HepG2 (cell line): ENCODE measurements at regions not wholly inside any gene's neighbourhood (a gene's known extent, or its start where the extent isn't known, plus 50 kb on each side); places are given as distances from the start of the nearest gene placed in this dataset.

Source experiments
- ATAC-seq: fragments of 200-7000 bp; cut with Tn5 transposase; 3 replicates; pipeline ENCODE4 v1.9.1; 2020; ENCODE audit warnings: mild to moderate bottlenecking, moderate library complexity
- BruUV-seq: library from RNA; stranded (reverse); fragments of 400-500 nt; replicated peaks from 2 replicates; lab custom pipeline; 2021; lab: Mats Ljungman, UMichigan
- CTCF ChIA-PET: fragments of 300-600 bp; formaldehyde crosslinking; extraction: SDS; loops from one replicate; lab custom pipeline; 2021; ENCODE audit warnings: low total read pairs, inconsistent platforms, low intra/inter-chr PET ratio; lab: Yijun Ruan, JAX
- POLR2A ChIA-PET: fragments of 350-600 bp; sonication (Branson Sonifier 250); formaldehyde crosslinking; loops from one replicate; lab custom pipeline; 2020; ENCODE audit warnings: antibody characterized with exemption, inconsistent platforms; lab: Yijun Ruan, JAX
- DNase-seq: peaks from one replicate; pipeline ENCODE4 v3.0.0-alpha.2; 2015; ENCODE audit warnings: low spot score
- FAIRE-seq: peaks from 3 replicates; lab custom pipeline; 2011; peaks lifted over from hg19 to GRCh38; lab: Jason Lieb, UNC
- H2AFZ ChIP-seq: one replicate; pipeline ENCODE4 v1.6.1; 2011; ENCODE audit warnings: low read length, inconsistent platforms
- H3K27ac ChIP-seq: fragments of 300-600 bp; 3 replicates; pipeline ENCODE4 v1.8.0; 2011; ENCODE audit warnings: mixed run types, mild to moderate bottlenecking, mixed read lengths, low read length, inconsistent platforms; ENCODE audit not compliant: insufficient read depth; ENCODE audit errors: extremely low read length
- H3K27me3 ChIP-seq, 2 experiments: fragments of 200-600 bp in 1 of 2; 2 replicates in 1 of 2; 3 replicates in 1 of 2; pipeline versions ENCODE4 v1.6.0 to v1.8.0; 2011; ENCODE audit warnings: low read length in 2 of 2, mild to moderate bottlenecking in 2 of 2, moderate library complexity in 2 of 2, inconsistent platforms in 1 of 2; ENCODE audit not compliant: insufficient read depth in 2 of 2, control insufficient read depth in 1 of 2
- H3K36me3 ChIP-seq, 2 experiments: fragments of 200-600 bp in 1 of 2; replicated peaks in 1 of 2; 2 replicates in 1 of 2; 3 replicates in 1 of 2; pipeline versions ENCODE4 v1.5.1 to v1.8.0; 2011; ENCODE audit warnings: low read length in 2 of 2, inconsistent platforms in 1 of 2; ENCODE audit not compliant: insufficient read depth in 2 of 2, control insufficient read depth in 1 of 2
- H3K4me1 ChIP-seq: 2 replicates; pipeline ENCODE4 v1.5.1; 2012; ENCODE audit warnings: low read length, inconsistent platforms; ENCODE audit not compliant: insufficient read depth
- H3K4me2 ChIP-seq: 2 replicates; pipeline ENCODE4 v1.6.0; 2011; ENCODE audit warnings: low read depth, low read length, inconsistent platforms
- H3K4me3 ChIP-seq, 3 experiments: fragments of 200-600 bp in 1 of 3; sonication (generic), shearing (Covaris generic) in 1 of 3; replicated peaks in 1 of 3; 2 replicates each; pipeline ENCODE4 v1.5.1; 2011 to 2016; ENCODE audit warnings: low read length in 3 of 3, inconsistent platforms in 2 of 3, low read depth in 2 of 3, mild to moderate bottlenecking in 2 of 3, control low read depth in 1 of 3, mixed read lengths in 1 of 3; ENCODE audit not compliant: insufficient read depth in 1 of 3
- H3K79me2 ChIP-seq: one replicate; pipeline ENCODE4 v1.6.1; 2011; ENCODE audit warnings: low read length, inconsistent platforms; ENCODE audit not compliant: insufficient read depth
- H3K9ac ChIP-seq: 2 replicates; pipeline ENCODE4 v1.6.0; 2011; ENCODE audit warnings: mild to moderate bottlenecking, low read depth, low read length, inconsistent platforms; ENCODE audit not compliant: insufficient read depth
- H3K9me3 ChIP-seq: 2 replicates; pipeline ENCODE4 v1.5.1; 2012; ENCODE audit warnings: mild to moderate bottlenecking, low read length
- H4K20me1 ChIP-seq: 2 replicates; pipeline ENCODE4 v1.6.0; 2011; ENCODE audit warnings: inconsistent platforms, mild to moderate bottlenecking, low read length, moderate library complexity; ENCODE audit not compliant: insufficient read depth
- ATF5 ChIP-seq: sonication (generic); formaldehyde crosslinking; IDR thresholded peaks from 2 replicates; pipeline ENCODE4 v1.4.0; 2020; ENCODE audit warnings: mild to moderate bottlenecking, low read depth, missing genetic modification reagents
- ELF4 ChIP-seq: sonication (generic); formaldehyde crosslinking; IDR thresholded peaks from 2 replicates; pipeline ENCODE4 v1.5.0; 2020; ENCODE audit warnings: missing genetic modification reagents, mild to moderate bottlenecking, moderate library complexity, borderline replicate concordance
- HMG20A ChIP-seq: IDR thresholded peaks from 2 replicates; pipeline ENCODE4 v1.6.1; 2016; ENCODE audit warnings: borderline replicate concordance
- KAT2B ChIP-seq: fragments of 150-350 bp; IDR thresholded peaks from 2 replicates; pipeline ENCODE4 v1.6.1; 2014; ENCODE audit warnings: low read depth, low read length, borderline replicate concordance
- KLF12 ChIP-seq: sonication (generic); formaldehyde crosslinking; IDR thresholded peaks from 2 replicates; pipeline ENCODE4 v1.4.0; 2020; ENCODE audit warnings: missing genetic modification reagents, borderline replicate concordance
- PHF20 ChIP-seq: sonication (generic); formaldehyde crosslinking; IDR thresholded peaks from 2 replicates; pipeline ENCODE4 v1.5.0; 2020; ENCODE audit warnings: mild to moderate bottlenecking, missing genetic modification reagents
- RBAK ChIP-seq: sonication (generic); formaldehyde crosslinking; IDR thresholded peaks from 2 replicates; pipeline ENCODE4 v1.5.1; 2020; ENCODE audit warnings: mild to moderate bottlenecking, missing genetic modification reagents
- TERF1 ChIP-seq: sonication (generic); formaldehyde crosslinking; IDR thresholded peaks from 2 replicates; pipeline ENCODE4 v1.8.0; 2022; ENCODE audit warnings: mild to moderate bottlenecking, missing genetic modification reagents, moderate library complexity
- ZBTB37 ChIP-seq: sonication (generic); formaldehyde crosslinking; IDR thresholded peaks from 2 replicates; pipeline ENCODE4 v1.4.0; 2020; ENCODE audit warnings: mild to moderate bottlenecking, missing genetic modification reagents
- ZNF326 ChIP-seq: sonication (generic); formaldehyde crosslinking; IDR thresholded peaks from 2 replicates; pipeline ENCODE4 v1.4.0; 2020; ENCODE audit warnings: missing genetic modification reagents, borderline replicate concordance
- ZNF441 ChIP-seq: sonication (generic); formaldehyde crosslinking; IDR thresholded peaks from 2 replicates; pipeline ENCODE4 v1.7.0; 2021; ENCODE audit warnings: missing genetic modification reagents, borderline replicate concordance
- ZSCAN5A ChIP-seq: sonication (generic); formaldehyde crosslinking; IDR thresholded peaks from 2 replicates; pipeline ENCODE4 v1.8.0; 2022; ENCODE audit warnings: mild to moderate bottlenecking, missing genetic modification reagents, borderline replicate concordance
- WGBS: methylation state at CpG from one replicate; pipeline ENCODE4 v1.1.6; 2017; ENCODE audit warnings: low lambda C conversion rate; 5-methylcytosine and 5-hydroxymethylcytosine counted together
- in situ Hi-C: cut with HindIII; loops from 2 replicates; pipeline ENCODE4 v1.10.0; 2017; ENCODE audit warnings: low pct_unique_long_range_greater_than_20kb; ENCODE audit not compliant: extremely low pct_ligation_motif_present
- intact Hi-C: fragments of 100-400 bp; cut with micrococcal nuclease; formaldehyde crosslinking; loops from one replicate; pipeline ENCODE4 v1.10.0; 2022; ENCODE audit not compliant: unreplicated experiment

GRCh38 chr6:45756606-45757005, 259.1 kb downstream of the CLIC5 start:
- H3K27ac ChIP-seq: no peak overlapping the region
- H4K20me1 ChIP-seq: no peaks in the 10 kb centered on the region
- H3K79me2 ChIP-seq: no peaks in the 10 kb centered on the region
- no peaks in the 10 kb centered on the region for H3K9me3 ChIP-seq
- no peak overlapping the region for H3K9ac ChIP-seq
- in situ Hi-C loops (no loop called here), intact Hi-C loops (no loop called here)
- no TSS peak for BruUV-seq
- H3K36me3 ChIP-seq: no peaks in the 10 kb centered on the region
- peaks cover 2 to 28% of the 10 kb centered on the region in 2 experiments; a peak in 3 of 5 replicates for H3K27me3 ChIP-seq
- no peak overlapping the region for H3K4me2 ChIP-seq
- ChIA-PET POLR2A (no interaction called here), CTCF (no interaction called here)
- FAIRE-seq (no peak), DNase-seq (no peak), ATAC-seq (no peak)
- TF ChIP-seq HMG20A (CRISPR knock-in tag): no peak
- TF ChIP-seq TERF1: no peak
- no peak for TF ChIP-seq PHF20 (CRISPR knock-in tag)
- TF ChIP-seq ZNF326 (CRISPR knock-in tag): no peak
- no peak for TF ChIP-seq RBAK (CRISPR knock-in tag)
- no peak for TF ChIP-seq ZBTB37 (CRISPR knock-in tag)
- TF ChIP-seq KAT2B: no peak
- no peak for TF ChIP-seq ZSCAN5A (CRISPR knock-in tag)
- no peak for TF ChIP-seq ATF5 (CRISPR knock-in tag)
- no peak for TF ChIP-seq ELF4 (CRISPR knock-in tag)
- TF ChIP-seq ZNF441 (CRISPR knock-in tag): no peak
- TF ChIP-seq KLF12 (CRISPR knock-in tag): no peak
- H2AFZ ChIP-seq: no peak overlapping the region
- no peak overlapping the region for H3K4me3 ChIP-seq
- 11% methylated on average over 3 of the region's 3 CpGs for WGBS
- no peaks in the 10 kb centered on the region for H3K4me1 ChIP-seq
